Astrocyte (in vitro differentiated cells and primary cell): ENCODE measurements at regions not wholly inside any gene's neighbourhood (a gene's known extent, or its start where the extent isn't known, plus 50 kb on each side); places are given as distances from the start of the nearest gene placed in this dataset.
"Not testable (repeated sequence)": the region's sequence is repeated elsewhere in the genome, so short reads cannot be mapped to it uniquely, and the experiment has no call there.

ENCODE experiments used
- DNase-seq: peaks from one replicate; pipeline ENCODE4 v3.0.0-alpha.2; 2010; ENCODE audit warnings: low read depth
- FAIRE-seq: peaks from 2 replicates; lab custom pipeline; 2011; peaks lifted over from hg19 to GRCh38; lab: Jason Lieb, UNC
- H2AFZ ChIP-seq: 2 replicates; pipeline ENCODE4 v1.6.0; 2012; ENCODE audit warnings: low read depth, low read length, inconsistent platforms
- H3K27ac ChIP-seq: 2 replicates; pipeline ENCODE4 v1.5.1; 2011; ENCODE audit warnings: low read depth, low read length, inconsistent platforms
- H3K27me3 ChIP-seq: 2 replicates; pipeline ENCODE4 v1.6.0; 2011; ENCODE audit warnings: low read length, inconsistent platforms; ENCODE audit not compliant: insufficient read depth
- H3K36me3 ChIP-seq: 2 replicates; pipeline ENCODE4 v1.5.1; 2011; ENCODE audit warnings: low read length, inconsistent platforms; ENCODE audit not compliant: insufficient read depth
- H3K4me1 ChIP-seq: 2 replicates; pipeline ENCODE4 v1.5.1; 2011; ENCODE audit warnings: low read length, inconsistent platforms; ENCODE audit not compliant: insufficient read depth
- H3K4me2 ChIP-seq: 2 replicates; pipeline ENCODE4 v1.6.0; 2012; ENCODE audit warnings: low read length, inconsistent platforms
- H3K4me3 ChIP-seq: 2 replicates; pipeline ENCODE4 v1.5.1; 2011; ENCODE audit warnings: low read depth, mild to moderate bottlenecking, low read length, inconsistent platforms; ENCODE audit not compliant: insufficient read depth
- H3K79me2 ChIP-seq: 2 replicates; pipeline ENCODE4 v1.6.0; 2012; ENCODE audit warnings: mild to moderate bottlenecking, low read length, inconsistent platforms; ENCODE audit not compliant: insufficient read depth
- H3K9ac ChIP-seq: 2 replicates; pipeline ENCODE4 v1.6.0; 2012; ENCODE audit warnings: mild to moderate bottlenecking, low read length, inconsistent platforms
- H3K9me3 ChIP-seq: 2 replicates; pipeline ENCODE4 v1.5.1; 2012; ENCODE audit warnings: low read depth, mild to moderate bottlenecking, low read length, inconsistent platforms; ENCODE audit not compliant: insufficient read depth
- H4K20me1 ChIP-seq: 2 replicates; pipeline ENCODE4 v1.6.0; 2012; ENCODE audit warnings: low read length, inconsistent platforms; ENCODE audit not compliant: insufficient read depth
- H3K27ac Mint-ChIP-seq: one replicate; pipeline ENCODE4 v1.8.0; 2021; ENCODE audit warnings: mild to moderate bottlenecking, mixed read lengths; ENCODE audit not compliant: unreplicated experiment
- H3K27me3 Mint-ChIP-seq: one replicate; pipeline ENCODE4 v1.8.0; 2021; ENCODE audit warnings: low read depth, mixed read lengths; ENCODE audit not compliant: unreplicated experiment
- H3K36me3 Mint-ChIP-seq: one replicate; pipeline ENCODE4 v1.8.0; 2021; ENCODE audit warnings: low read depth, mixed read lengths; ENCODE audit not compliant: unreplicated experiment
- H3K4me1 Mint-ChIP-seq: one replicate; pipeline ENCODE4 v1.8.0; 2021; ENCODE audit warnings: low read depth, mixed read lengths; ENCODE audit not compliant: unreplicated experiment
- H3K4me3 Mint-ChIP-seq: one replicate; pipeline ENCODE4 v1.8.0; 2021; ENCODE audit warnings: mild to moderate bottlenecking, moderate library complexity, mixed read lengths; ENCODE audit not compliant: unreplicated experiment
- H3K9me3 Mint-ChIP-seq: one replicate; pipeline ENCODE4 v1.8.0; 2021; ENCODE audit warnings: mild to moderate bottlenecking, mixed read lengths; ENCODE audit not compliant: unreplicated experiment
- EZH2 ChIP-seq: IDR thresholded peaks from 2 replicates; pipeline ENCODE4 v1.6.1; 2012; ENCODE audit warnings: mild to moderate bottlenecking, low read length, inconsistent platforms; ENCODE audit not compliant: insufficient read depth
- TF ChIP-seq, protein P1 (sequence below): IDR thresholded peaks from 2 replicates; pipeline ENCODE4 v1.5.1; 2011; ENCODE audit warnings: low read depth, mild to moderate bottlenecking, inconsistent platforms, low read length, moderate library complexity; ENCODE audit not compliant: insufficient read depth

- Mint-ChIP-seq H3K36me3 (no peaks in the 10 kb centered on the region), H3K27ac (no peak overlapping the region), H3K27me3 (no peaks in the 10 kb centered on the region), H3K4me1 (peaks cover 6% of the 10 kb centered on the region), H3K4me3 (no peak overlapping the region), H3K9me3 (no peaks in the 10 kb centered on the region)
- H3K27me3 ChIP-seq = no peaks in the 10 kb centered on the region
- H4K20me1 ChIP-seq = no peaks in the 10 kb centered on the region
- H3K9ac ChIP-seq = no peak overlapping the region
- no peaks in the 10 kb centered on the region for H3K9me3 ChIP-seq
- no peaks in the 10 kb centered on the region for H3K79me2 ChIP-seq
- DNase-seq (no peak), FAIRE-seq (no peak)
- H2AFZ ChIP-seq = no peak overlapping the region
- peaks cover 16% of the 10 kb centered on the region for H3K4me1 ChIP-seq
- H3K4me2 ChIP-seq = no peak overlapping the region
- no peak overlapping the region for H3K4me3 ChIP-seq
- peak overlapping the region; percentile 68 for H3K27ac ChIP-seq
- TF ChIP-seq, protein P1, sequence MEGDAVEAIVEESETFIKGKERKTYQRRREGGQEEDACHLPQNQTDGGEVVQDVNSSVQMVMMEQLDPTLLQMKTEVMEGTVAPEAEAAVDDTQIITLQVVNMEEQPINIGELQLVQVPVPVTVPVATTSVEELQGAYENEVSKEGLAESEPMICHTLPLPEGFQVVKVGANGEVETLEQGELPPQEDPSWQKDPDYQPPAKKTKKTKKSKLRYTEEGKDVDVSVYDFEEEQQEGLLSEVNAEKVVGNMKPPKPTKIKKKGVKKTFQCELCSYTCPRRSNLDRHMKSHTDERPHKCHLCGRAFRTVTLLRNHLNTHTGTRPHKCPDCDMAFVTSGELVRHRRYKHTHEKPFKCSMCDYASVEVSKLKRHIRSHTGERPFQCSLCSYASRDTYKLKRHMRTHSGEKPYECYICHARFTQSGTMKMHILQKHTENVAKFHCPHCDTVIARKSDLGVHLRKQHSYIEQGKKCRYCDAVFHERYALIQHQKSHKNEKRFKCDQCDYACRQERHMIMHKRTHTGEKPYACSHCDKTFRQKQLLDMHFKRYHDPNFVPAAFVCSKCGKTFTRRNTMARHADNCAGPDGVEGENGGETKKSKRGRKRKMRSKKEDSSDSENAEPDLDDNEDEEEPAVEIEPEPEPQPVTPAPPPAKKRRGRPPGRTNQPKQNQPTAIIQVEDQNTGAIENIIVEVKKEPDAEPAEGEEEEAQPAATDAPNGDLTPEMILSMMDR = no peak
- TF ChIP-seq EZH2 = no peak
- no peaks in the 10 kb centered on the region for H3K36me3 ChIP-seq
Observed at GRCh38 chr5:110001648-110002047, 311.9 kb downstream of the MAN2A1 start.

GRCh38 chr5:110002652-110003051 is 312.9 kb downstream of the MAN2A1 start:
- Histone ChIP-seq H3K4me1 (peaks cover 16% of the 10 kb centered on the region), H4K20me1 (no peaks in the 10 kb centered on the region), H3K4me3 (no peak overlapping the region), H3K4me2 (no peak overlapping the region), H2AFZ (no peak overlapping the region), H3K79me2 (no peaks in the 10 kb centered on the region), H3K27ac (no peak overlapping the region), H3K9me3 (no peaks in the 10 kb centered on the region), H3K27me3 (no peaks in the 10 kb centered on the region), H3K9ac (no peak overlapping the region), H3K36me3 (no peaks in the 10 kb centered on the region)
- H3K27me3 Mint-ChIP-seq = no peaks in the 10 kb centered on the region
- no peak for FAIRE-seq
- peaks cover 6% of the 10 kb centered on the region for H3K4me1 Mint-ChIP-seq
- TF ChIP-seq, protein P1 = no peak
- TF ChIP-seq EZH2 = no peak
- H3K9me3 Mint-ChIP-seq = no peaks in the 10 kb centered on the region
- DNase-seq = no peak
- no peaks in the 10 kb centered on the region for H3K36me3 Mint-ChIP-seq
- no peak overlapping the region for H3K4me3 Mint-ChIP-seq
- H3K27ac Mint-ChIP-seq = no peak overlapping the region

GRCh38 chr5:110005907-110006562 is 316.3 kb downstream of the MAN2A1 start:
- not testable (repeated sequence) for H3K9me3 ChIP-seq, H3K9ac ChIP-seq, H3K4me2 ChIP-seq, H2AFZ ChIP-seq, H3K79me2 ChIP-seq, H3K9me3 Mint-ChIP-seq, H3K27me3 Mint-ChIP-seq, H3K27me3 ChIP-seq, H3K36me3 ChIP-seq, H3K36me3 Mint-ChIP-seq, H3K27ac Mint-ChIP-seq, H3K4me1 Mint-ChIP-seq, H3K27ac ChIP-seq, H4K20me1 ChIP-seq, H3K4me3 ChIP-seq, H3K4me3 Mint-ChIP-seq, DNase-seq, H3K4me1 ChIP-seq, FAIRE-seq
